K562 (cell line): ENCODE measurements at regions not wholly inside any gene's neighbourhood (a gene's known extent, or its start where the extent isn't known, plus 50 kb on each side); places are given as distances from the start of the nearest gene placed in this dataset.

Experiments used
- ARID2 ChIP-seq: fragments of 450-650 bp; IDR thresholded peaks from 2 replicates; pipeline ENCODE4 v1.6.1; 2017; ENCODE audit warnings: antibody characterized with exemption, mild to moderate bottlenecking
- ESRRA ChIP-seq: fragments of 450-650 bp; IDR thresholded peaks from 2 replicates; pipeline ENCODE4 v1.6.1; 2014; ENCODE audit warnings: low read depth, mild to moderate bottlenecking, moderate library complexity, borderline replicate concordance
- HCFC1 ChIP-seq: IDR thresholded peaks from 2 replicates; pipeline ENCODE4 v1.6.1; 2012; ENCODE audit warnings: low read depth, low read length, improper control_type of control experiment
- PHF21A ChIP-seq: fragments of 450-650 bp; IDR thresholded peaks from 2 replicates; pipeline ENCODE4 v1.6.1; 2017; ENCODE audit warnings: low read depth, borderline replicate concordance
- STAG1 ChIP-seq: sonication (generic); formaldehyde crosslinking; IDR thresholded peaks from 2 replicates; pipeline ENCODE4 v1.5.0; 2020; ENCODE audit warnings: missing genetic modification reagents, borderline replicate concordance
- TEAD4 ChIP-seq, 2 experiments: sonication (generic) in 1 of 2; formaldehyde crosslinking in 1 of 2; IDR thresholded peaks; 2 replicates each; pipeline versions ENCODE4 v1.6.1 to v1.8.0; 2012 to 2022; ENCODE audit warnings: borderline replicate concordance in 1 of 2, inconsistent platforms in 1 of 2, low read length in 1 of 2, mild to moderate bottlenecking in 1 of 2, missing genetic modification reagents in 1 of 2
- U2AF1 ChIP-seq: fragments of 200-400 bp; formaldehyde crosslinking; optimal IDR thresholded peaks from 2 replicates; pipeline ENCODE3; 2017; ENCODE audit warnings: mild to moderate bottlenecking, low read depth, low read length, moderate library complexity
- TF ChIP-seq, protein P1 (sequence below): fragments of 450-650 bp; formaldehyde crosslinking; IDR thresholded peaks from 2 replicates; pipeline ENCODE4 v1.4.0; 2020; ENCODE audit warnings: mild to moderate bottlenecking, moderate library complexity
- TF ChIP-seq, protein P2 (sequence below), 3 experiments: IDR thresholded peaks in 2 of 3; conservative IDR thresholded peaks in 1 of 3; 2 replicates each; pipeline ENCODE4 v1.5.1; 2011 to 2012; ENCODE audit warnings: low read length in 3 of 3, mild to moderate bottlenecking in 3 of 3, control low read depth in 2 of 3, improper control_type of control experiment in 1 of 3, inconsistent platforms in 1 of 3, low read depth in 1 of 3, mixed read lengths in 1 of 3, moderate library complexity in 1 of 3; ENCODE audit not compliant: insufficient read depth in 2 of 3

DNA sequence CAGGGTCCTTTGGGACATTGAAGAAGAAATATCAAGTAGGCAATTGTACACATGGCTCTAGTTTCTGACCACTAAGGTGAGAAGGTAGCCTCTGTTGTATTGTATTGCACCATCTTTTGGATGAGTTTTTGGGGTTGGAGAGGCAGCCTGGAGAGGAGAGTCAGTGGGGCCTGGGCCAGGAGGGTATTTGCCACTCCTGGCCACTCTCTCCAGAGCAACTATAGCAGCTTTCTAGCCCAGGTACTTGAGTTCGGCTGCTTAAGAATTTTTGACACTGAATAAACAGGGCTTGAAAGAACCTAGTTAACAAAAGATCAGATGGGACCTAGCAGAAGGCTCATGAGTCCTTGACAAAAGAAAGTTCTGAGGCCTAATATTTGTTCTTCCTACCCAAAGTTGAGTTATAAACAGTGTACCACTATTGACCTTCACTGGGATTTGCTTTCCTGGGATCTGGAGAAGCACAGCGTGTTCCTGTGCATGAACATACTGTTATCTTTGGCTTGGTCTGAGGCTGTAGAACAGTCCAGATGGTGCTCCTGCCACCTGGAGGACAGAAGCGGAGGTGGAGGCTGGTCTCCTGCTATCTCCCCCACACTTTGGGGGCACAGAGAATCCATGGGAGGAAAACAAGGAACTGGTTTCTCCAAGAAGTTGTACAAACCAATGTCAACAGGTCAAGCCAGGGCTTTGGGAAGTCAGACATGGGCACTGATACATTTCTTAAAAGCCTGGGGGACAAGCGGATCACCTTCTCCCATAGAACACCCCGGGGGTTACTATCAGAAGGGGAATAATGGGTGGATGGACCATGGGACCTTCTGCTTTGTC lies 110.4 kb upstream of the LIFR start (continued):
- TF ChIP-seq U2AF1: no peak
- peak; percentile 38; the same call in 1 of the 2 replicates for TF ChIP-seq ARID2
- TF ChIP-seq, protein P1, sequence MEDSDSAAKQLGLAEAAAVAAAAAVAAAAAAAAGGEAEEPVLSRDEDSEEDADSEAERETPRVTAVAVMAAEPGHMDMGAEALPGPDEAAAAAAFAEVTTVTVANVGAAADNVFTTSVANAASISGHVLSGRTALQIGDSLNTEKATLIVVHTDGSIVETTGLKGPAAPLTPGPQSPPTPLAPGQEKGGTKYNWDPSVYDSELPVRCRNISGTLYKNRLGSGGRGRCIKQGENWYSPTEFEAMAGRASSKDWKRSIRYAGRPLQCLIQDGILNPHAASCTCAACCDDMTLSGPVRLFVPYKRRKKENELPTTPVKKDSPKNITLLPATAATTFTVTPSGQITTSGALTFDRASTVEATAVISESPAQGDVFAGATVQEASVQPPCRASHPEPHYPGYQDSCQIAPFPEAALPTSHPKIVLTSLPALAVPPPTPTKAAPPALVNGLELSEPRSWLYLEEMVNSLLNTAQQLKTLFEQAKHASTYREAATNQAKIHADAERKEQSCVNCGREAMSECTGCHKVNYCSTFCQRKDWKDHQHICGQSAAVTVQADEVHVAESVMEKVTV (CRISPR knock-in tag): peak; percentile 72
- TF ChIP-seq STAG1: peak; percentile 12; the same call in 1 of the 2 replicates
- TF ChIP-seq HCFC1: no peak
- 0 out of 2 replicates have a peak, but pooled peaks have one; percentile 6 for TF ChIP-seq TEAD4 (IDR thresholded peaks at IDR 0.05; ENCODE audit: low read length)
- no peak for TF ChIP-seq TEAD4 (CRISPR knock-in tag; IDR thresholded peaks at IDR 0.05; ENCODE audit: borderline replicate concordance)
- TF ChIP-seq PHF21A: no peak
- TF ChIP-seq, protein P2, sequence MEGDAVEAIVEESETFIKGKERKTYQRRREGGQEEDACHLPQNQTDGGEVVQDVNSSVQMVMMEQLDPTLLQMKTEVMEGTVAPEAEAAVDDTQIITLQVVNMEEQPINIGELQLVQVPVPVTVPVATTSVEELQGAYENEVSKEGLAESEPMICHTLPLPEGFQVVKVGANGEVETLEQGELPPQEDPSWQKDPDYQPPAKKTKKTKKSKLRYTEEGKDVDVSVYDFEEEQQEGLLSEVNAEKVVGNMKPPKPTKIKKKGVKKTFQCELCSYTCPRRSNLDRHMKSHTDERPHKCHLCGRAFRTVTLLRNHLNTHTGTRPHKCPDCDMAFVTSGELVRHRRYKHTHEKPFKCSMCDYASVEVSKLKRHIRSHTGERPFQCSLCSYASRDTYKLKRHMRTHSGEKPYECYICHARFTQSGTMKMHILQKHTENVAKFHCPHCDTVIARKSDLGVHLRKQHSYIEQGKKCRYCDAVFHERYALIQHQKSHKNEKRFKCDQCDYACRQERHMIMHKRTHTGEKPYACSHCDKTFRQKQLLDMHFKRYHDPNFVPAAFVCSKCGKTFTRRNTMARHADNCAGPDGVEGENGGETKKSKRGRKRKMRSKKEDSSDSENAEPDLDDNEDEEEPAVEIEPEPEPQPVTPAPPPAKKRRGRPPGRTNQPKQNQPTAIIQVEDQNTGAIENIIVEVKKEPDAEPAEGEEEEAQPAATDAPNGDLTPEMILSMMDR (IDR thresholded peaks at IDR 0.05 in 2 of 3, conservative IDR thresholded peaks at IDR 0.05 in 1 of 3; ENCODE audit: insufficient read depth in 2 of 3, low read depth in 1 of 3, low read length in 3 of 3): peak; percentile 79 to 82 (median 80)
- peak; percentile 14; the same call in 1 of the 2 replicates for TF ChIP-seq ESRRA
- TF ChIP-seq, all 486 proteins: peak for 13
